ENCODE measurements at regions not wholly inside any gene's neighbourhood (a gene's known extent, or its start where the extent isn't known, plus 50 kb on each side); places are given as distances from the start of the nearest gene placed in this dataset.

GRCh38 chr7:88548399-88548798 is 211.1 kb upstream of the ZNF804B start:
- DNase-seq (ENCODE audit: low spot score) (no peak), ATAC-seq (no peak), FAIRE-seq (no peak)
- H3K4me3 ChIP-seq (replicated peaks in 1 of 3; ENCODE audit: insufficient read depth in 1 of 3, low read depth in 2 of 3, low read length in 3 of 3) = no peak overlapping the region
- H2AFZ ChIP-seq (ENCODE audit: low read length) = no peak overlapping the region
- H3K4me1 ChIP-seq (ENCODE audit: insufficient read depth, low read length) = no peaks in the 10 kb centered on the region
- TF ChIP-seq, protein P1, sequence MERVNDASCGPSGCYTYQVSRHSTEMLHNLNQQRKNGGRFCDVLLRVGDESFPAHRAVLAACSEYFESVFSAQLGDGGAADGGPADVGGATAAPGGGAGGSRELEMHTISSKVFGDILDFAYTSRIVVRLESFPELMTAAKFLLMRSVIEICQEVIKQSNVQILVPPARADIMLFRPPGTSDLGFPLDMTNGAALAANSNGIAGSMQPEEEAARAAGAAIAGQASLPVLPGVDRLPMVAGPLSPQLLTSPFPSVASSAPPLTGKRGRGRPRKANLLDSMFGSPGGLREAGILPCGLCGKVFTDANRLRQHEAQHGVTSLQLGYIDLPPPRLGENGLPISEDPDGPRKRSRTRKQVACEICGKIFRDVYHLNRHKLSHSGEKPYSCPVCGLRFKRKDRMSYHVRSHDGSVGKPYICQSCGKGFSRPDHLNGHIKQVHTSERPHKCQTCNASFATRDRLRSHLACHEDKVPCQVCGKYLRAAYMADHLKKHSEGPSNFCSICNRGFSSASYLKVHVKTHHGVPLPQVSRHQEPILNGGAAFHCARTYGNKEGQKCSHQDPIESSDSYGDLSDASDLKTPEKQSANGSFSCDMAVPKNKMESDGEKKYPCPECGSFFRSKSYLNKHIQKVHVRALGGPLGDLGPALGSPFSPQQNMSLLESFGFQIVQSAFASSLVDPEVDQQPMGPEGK (CRISPR knock-in tag; IDR thresholded peaks at IDR 0.05) = no peak
- TF ChIP-seq NCOA1 (CRISPR knock-in tag; IDR thresholded peaks at IDR 0.05) (no peak), ZNF841 (CRISPR knock-in tag; IDR thresholded peaks at IDR 0.05; ENCODE audit: borderline replicate concordance) (no peak), ZNF75D (CRISPR knock-in tag; IDR thresholded peaks at IDR 0.05; ENCODE audit: borderline replicate concordance) (no peak), ZNF296 (CRISPR knock-in tag; conservative IDR thresholded peaks at IDR 0.05) (no peak), THAP7 (CRISPR knock-in tag; IDR thresholded peaks at IDR 0.05) (no peak), SMARCC2 (IDR thresholded peaks at IDR 0.05) (no peak), MATR3 (CRISPR knock-in tag; IDR thresholded peaks at IDR 0.05) (no peak), PHF20 (CRISPR knock-in tag; IDR thresholded peaks at IDR 0.05) (no peak), HNRNPL (IDR thresholded peaks at IDR 0.05; ENCODE audit: low read depth, low read length) (no peak), SETDB1 (CRISPR knock-in tag; IDR thresholded peaks at IDR 0.05; ENCODE audit: borderline replicate concordance) (no peak), HMGXB4 (CRISPR knock-in tag; IDR thresholded peaks at IDR 0.05; ENCODE audit: borderline replicate concordance in 1 of 2, low read depth in 1 of 2) (no peak), NFKB2 (CRISPR knock-in tag; IDR thresholded peaks at IDR 0.05; ENCODE audit: borderline replicate concordance) (no peak)
- TF ChIP-seq, protein P2, sequence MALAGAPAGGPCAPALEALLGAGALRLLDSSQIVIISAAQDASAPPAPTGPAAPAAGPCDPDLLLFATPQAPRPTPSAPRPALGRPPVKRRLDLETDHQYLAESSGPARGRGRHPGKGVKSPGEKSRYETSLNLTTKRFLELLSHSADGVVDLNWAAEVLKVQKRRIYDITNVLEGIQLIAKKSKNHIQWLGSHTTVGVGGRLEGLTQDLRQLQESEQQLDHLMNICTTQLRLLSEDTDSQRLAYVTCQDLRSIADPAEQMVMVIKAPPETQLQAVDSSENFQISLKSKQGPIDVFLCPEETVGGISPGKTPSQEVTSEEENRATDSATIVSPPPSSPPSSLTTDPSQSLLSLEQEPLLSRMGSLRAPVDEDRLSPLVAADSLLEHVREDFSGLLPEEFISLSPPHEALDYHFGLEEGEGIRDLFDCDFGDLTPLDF (CRISPR knock-in tag; IDR thresholded peaks at IDR 0.05) = no peak
- no TSS peak for BruUV-seq (replicated peaks)
- intact Hi-C loops (cut with micrococcal nuclease; ENCODE audit: unreplicated experiment) (loop anchor here (10.0 kb wide), 1 partner anchor 1876 kb away; no protein-coding TSS in a partner anchor), in situ Hi-C loops (cut with HindIII; ENCODE audit: extremely low pct_ligation_motif_present, low pct_unique_long_range_greater_than_20kb) (loop anchor here (10.0 kb wide), 2 partner anchors 286 to 1076 kb away; no protein-coding TSS in a partner anchor)
- no peaks in the 10 kb centered on the region for H3K36me3 ChIP-seq (replicated peaks in 1 of 2; ENCODE audit: control insufficient read depth in 1 of 2, insufficient read depth in 2 of 2, low read length in 2 of 2)
- ChIA-PET POLR2A (no interaction called here), CTCF (ENCODE audit: low intra/inter-chr PET ratio, low total read pairs) (no interaction called here)
- no peaks in the 10 kb centered on the region for H3K79me2 ChIP-seq (ENCODE audit: insufficient read depth, low read length)
- no peak overlapping the region for H3K4me2 ChIP-seq (ENCODE audit: low read depth, low read length)
- no peaks in the 10 kb centered on the region for H4K20me1 ChIP-seq (ENCODE audit: insufficient read depth, low read length)
- H3K9ac ChIP-seq (ENCODE audit: insufficient read depth, low read depth, low read length) = no peak overlapping the region
- no peaks in the 10 kb centered on the region for H3K27me3 ChIP-seq (ENCODE audit: control insufficient read depth in 1 of 2, insufficient read depth in 2 of 2, low read length in 2 of 2)
- no peaks in the 10 kb centered on the region for H3K9me3 ChIP-seq (ENCODE audit: low read length)
- H3K27ac ChIP-seq (ENCODE audit: extremely low read length, insufficient read depth, low read length) = no peak overlapping the region
